NCI-H1930 (cell line): ENCODE measurements at regions not wholly inside any gene's neighbourhood (a gene's known extent, or its start where the extent isn't known, plus 50 kb on each side); places are given as distances from the start of the nearest gene placed in this dataset.

Experiments used
- DNase-seq, 2 experiments: peaks; one replicate each; lab custom pipeline; 2025; lab: John Stamatoyannopoulos, UW

DNA sequence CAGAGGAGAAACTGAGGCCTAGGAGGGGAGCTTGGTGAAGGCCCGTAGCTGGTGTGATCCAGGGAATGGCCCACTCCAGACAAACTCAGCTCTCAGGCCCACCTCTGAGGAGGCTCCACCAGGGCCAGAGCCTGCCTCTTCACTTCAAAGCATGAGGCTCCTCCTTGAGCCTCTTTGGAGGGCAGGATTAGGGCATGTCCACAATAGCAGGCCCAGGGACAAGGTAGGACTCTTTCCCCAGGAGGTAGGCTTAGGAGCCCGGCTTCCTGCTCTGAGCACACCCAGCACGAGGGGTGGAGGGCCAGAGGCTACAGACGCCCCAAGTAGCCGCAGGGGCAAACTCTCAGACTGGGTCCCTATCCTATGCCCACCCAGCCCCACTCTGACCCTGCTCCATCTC lies 164.6 kb upstream of the ZMIZ1 start:
- no peak for DNase-seq

DNA sequence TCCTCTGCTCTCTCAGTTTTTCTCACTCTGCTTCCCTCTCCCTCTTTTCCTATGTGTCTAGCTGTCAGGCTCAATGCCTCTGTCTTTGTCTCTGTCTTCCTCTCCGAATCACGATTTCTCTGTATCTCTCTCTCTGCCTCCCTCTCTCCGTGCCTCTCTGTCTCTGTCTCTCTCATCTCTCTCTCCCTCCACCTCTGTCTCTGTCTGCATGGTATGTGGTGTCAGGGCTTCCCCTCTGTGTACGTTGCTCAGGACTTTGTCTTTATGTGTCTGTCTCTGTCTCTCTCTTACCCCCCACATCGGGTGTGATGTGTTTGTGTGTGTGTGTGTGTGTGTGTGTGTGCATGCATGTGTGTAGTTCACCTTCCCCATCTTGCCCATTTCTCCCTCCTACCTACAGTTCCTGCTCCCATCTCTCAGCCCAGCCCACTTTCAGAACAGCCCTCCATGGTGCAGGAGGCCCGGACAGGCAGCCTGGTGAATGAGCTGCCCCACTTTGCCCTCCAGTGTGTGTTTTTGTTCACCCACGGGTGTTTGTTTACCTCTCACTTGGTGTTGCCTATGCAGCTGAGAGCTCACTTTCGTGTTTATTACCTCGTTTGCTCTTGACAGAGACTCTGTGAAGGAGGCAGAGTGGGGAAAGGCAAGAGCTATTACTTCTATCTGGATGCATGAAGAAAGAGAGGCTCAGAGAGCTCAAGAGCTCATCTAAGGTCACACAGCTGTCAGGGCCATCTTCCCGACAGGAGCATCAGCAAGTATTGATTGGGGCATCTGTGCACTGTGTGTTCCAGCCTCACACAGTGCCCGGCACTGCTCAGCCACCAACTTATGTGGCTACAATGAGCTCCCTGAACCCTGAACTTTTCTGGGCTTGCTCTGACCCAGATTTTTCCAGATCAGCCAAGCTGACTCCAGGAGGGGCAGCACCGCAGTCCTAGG lies 163.5 kb upstream of the ZMIZ1 start:
- no peak for DNase-seq

DNA sequence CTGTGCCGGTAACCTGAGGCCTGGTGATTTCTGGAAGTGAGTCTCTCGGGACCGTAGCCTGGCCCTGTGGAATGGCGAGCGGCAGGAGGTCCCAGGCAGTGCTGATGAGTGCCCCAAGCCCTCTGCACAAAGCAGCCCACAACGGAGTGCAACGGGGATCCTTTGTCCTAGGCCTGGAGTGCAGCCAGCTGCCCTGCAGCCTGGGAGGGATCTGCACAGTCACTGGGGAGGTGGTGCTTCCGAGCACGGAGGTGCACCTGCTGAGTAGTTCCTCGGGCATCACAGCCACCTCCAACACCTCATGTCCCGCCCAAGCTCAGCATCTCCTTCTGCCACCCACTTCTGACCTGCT lies 162.8 kb upstream of the ZMIZ1 start:
- DNase-seq, result no peak

DNA sequence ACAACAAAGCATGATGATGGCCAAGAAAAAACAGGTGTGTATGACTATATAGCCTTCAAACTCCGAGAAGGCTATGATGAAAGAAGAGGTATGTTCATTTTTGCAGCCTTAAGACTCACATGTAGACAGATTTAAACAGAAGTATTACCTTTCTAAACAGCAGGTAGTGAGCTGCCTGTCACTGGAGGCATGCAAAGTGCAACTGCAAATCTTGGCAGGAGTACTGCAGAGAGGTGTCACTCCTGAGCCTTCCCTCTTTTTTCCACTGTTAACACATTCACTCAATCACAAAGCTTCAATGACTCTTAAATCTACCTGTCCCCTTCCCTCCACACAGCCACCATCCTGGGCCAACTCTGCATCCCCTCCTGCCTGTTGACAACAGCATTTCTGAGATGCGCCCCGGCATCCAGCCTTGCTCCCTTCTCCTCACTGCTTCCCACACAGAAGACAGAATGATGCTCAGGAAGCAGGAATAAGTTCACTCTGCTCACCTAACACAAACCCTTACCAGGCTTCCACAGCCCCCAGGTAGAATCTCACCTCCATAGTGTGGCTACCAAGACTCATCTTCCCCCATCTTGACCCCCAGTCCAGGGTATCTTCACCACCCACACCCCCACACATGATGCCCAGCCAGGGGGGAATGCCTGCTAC lies 161.9 kb upstream of the ZMIZ1 start:
- no peak for DNase-seq

DNA sequence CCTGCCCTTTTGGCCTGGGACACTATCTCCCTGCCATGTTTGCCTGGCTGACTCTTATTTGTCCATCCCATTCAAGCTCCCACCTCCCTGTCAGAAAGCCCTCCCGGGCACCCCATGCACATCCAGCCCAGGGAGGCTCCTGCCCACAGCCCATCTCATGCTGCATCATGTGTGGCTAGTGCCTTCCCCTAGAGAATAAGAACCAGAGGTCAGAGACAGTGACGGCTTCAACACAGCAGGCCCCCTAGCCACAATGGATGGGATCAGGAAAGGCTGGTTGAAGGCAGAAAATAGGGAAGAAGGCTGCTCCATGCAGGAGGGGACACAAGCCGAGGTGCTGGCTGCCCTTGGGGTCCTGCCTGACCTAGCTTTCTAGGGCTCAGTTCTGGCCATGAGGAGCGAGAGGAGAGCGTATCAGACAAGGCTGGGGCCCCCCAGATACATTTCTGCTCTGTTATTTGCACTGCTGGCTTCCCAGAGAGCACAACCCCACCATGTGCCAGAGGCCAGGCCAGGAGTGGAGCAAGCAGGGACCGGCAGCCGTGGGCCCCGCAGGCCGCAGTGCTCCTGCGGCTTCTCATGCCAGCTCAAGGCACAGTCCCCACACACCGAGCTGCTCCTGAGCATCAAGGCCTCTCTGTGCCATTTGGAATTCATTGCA lies 161.1 kb upstream of the ZMIZ1 start:
- no peak for DNase-seq

DNA sequence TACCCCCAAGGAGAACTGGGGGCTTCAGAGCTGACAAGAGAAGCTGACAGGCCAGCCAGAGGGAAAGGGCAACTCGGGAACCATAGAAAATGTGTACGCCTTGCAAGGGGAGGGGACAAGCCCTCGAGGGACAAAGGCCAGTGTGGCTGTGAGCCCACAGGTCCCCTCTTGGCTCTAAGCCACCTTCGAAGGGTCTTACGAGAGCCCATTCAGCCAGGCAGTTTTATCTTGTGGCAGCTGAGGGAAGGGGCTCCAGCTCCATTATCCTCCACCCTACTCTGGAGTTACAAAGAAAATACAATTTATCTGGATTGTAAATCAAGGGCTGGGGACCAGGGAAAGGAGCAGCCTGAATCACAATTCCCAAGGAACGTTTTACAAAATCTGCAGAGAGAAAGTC lies 159.5 kb upstream of the ZMIZ1 start:
- no peak for DNase-seq

DNA sequence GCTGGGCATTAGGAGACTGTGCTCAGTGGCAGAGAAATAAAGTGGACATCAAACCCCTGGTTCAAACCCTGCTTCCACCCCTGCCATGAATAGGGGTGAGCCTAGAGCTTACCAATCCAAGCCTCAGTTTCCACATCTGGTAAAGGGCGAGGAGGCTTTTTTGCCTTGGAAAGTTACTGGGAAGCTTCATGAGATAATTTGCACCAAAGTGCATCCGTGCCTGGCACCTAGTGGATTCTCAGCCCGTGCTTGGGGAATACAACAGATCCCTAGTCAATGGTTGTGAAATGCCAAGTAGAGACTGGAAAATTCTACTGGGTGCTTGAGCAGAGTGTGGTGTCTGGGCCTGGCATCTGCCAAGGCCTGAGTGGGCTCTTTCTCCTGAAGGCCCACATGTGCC lies 158.7 kb upstream of the ZMIZ1 start:
- no peak for DNase-seq

DNA sequence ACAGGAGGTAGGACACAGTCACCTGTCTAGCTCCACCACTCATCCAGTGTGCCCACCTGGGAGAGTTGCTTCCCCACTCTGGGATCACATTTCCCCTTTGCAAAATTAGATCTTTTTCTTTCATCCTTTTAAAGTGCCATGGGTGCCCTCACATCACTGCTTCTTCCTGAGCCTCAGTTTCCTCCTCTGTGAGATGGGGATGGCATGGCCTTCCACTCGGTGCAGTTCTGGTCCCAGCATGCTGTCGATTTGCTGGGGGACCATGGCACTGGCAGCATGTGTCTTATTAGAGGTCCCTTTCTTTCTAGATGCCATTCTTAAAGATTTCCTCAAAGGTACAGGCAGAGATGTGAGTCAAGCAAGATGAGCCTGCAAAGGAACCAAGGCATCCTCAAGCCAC lies 158.3 kb upstream of the ZMIZ1 start:
- DNase-seq, result no peak

DNA sequence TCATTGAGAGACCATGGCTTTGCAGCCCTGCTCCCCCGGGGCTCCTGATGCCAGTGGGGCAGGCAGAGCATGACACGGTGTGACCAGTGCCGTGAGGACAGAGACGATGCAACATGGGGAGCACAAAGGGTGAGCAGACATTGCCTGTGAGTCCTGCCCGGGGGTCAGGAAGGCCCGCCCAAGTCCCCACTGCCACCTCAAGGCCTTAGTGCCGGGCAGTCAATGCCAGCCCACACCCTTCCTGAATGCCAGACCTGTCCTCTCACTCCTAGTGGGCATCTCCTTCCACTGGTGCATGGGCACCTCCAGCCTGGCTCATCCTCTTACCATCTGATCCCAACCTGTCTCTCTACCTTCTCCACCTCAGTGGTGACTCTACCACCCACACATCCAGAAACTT lies 157.9 kb upstream of the ZMIZ1 start:
- no peak for DNase-seq

DNA sequence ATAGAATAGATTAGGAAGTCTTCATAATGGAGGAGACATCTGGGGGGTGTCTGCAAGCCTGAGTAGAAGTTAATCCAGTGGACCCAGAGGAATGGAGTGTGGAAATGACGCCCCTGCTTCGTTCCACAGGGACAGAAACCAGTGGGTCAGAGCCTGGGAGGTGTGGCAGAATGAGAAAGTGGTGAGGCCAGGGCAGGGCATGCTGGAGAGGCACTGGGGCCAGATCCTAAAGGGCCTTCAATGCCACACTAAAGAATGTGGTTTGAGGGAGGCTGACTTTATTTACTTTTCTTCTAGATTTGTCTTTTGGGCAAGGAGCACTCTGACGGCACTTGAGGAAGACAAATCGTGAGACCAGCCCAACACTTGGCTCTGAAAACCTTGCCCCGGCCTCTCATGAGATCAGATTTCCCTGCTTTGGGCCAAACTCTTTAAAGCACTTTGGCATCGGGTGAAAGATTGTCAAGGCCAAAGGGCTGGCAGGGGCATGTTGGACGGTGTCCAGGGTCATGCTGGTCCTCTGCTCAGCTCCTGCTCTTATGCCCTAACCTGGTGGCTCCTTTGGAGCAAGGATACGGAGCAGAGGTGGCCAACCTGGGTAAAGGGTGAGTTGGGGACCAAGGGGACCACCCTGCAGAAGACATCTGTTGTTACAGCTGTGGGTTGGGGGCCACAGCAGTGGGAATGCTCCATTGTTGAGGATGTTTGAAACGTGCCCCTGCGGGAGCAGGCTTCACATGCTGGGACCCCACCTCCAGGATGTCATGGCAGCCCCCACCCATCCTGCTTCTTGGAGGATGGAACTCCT lies 157.0 kb upstream of the ZMIZ1 start:
- DNase-seq, result no peak

DNA sequence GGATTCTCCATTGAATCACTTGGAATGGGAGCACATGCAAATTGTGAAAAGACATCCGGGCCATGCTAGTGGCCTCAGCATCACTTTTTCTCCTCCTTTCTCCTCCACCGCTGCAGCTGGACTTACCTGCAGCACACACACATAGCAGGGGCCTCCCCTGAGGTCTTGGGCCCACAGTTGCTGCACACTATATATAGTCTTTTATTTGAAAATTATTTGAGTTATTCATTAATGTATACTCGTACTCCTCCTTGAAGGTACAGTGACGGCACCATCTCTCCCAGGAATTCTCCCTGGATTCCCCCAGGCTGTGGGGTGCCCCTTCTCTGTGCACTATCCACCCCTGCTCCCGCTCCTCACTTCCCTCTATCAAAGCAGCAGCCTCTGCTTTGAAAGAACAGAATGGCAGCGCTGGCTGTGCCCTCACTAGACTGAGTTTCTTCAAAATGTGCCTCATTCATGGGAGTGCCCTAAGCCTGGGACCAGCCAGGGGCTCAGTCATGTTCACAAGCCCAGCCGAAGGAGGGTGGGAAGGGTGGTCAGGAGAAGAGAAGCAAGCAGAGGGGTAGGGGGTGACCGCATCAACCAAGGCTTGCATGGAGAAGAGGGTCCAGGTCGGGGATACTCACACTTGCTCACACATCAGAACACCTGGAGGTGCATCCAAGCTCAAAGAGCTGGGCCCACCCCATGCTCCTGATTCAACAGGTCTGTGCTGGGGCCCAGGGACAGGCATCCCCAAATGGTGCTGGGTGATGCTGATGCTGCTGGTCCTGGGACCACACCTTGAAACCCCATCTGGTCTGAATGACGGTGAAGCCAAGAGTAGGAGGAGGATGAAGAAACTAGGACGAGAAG lies 156.2 kb upstream of the ZMIZ1 start:
- DNase-seq, result no peak

DNA sequence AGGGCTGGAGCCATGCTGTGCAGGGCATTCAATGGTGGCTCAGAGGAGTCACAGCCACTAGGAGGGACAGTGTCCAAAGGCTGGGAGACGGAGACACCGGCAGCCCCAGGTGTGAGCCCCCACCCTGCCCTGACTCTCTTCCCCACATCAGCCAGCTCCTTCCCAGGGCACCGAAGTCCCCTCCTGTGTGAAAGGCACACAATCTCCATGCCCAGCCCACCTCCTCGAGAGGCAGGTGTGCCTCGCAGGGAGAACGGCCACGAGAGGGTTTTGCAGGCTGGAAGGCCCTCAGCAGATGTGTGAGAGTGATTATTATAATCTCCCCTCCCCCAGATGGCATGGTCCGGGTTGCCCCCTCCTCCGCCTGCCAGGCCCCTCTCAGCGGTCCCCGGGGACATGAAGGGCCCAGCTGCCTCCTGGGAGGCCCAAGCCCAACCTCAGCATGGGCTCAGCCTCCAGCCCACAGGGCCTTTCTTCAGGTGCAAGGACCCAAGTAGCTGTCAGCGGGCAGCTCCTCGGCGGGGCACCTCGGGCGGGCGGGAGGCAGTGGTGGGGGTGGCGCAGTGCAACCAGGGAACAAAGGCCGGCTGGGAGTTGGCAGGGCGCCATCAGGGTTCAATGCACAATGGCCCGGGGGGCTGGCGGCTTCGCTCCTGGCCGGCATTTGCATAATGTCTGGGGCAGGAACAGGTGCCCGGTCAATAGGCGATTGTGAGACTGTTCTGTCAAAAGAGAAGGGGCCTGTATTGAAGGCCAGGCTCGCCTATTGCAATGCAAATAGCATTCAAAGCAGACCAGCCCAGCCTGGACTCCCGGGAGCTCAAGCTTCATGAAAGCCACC lies 155.3 kb upstream of the ZMIZ1 start:
- DNase-seq, result no peak

DNA sequence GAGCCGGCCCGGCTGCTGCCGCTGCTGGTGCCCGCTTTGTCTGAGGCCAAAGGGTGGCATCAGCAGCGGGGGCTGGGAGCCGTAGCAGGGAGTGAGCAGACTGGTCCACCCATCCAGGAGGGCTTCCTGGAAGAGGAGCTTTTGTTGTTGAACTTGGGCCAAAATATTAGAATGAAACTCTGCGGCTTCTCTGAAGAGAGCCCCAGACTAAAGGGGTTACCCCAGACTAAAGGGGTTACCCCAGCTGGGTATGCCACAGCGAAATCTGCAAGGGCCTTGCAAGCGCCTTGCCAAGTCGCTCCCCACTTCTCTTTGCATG lies 154.7 kb upstream of the ZMIZ1 start:
- no peak for DNase-seq

DNA sequence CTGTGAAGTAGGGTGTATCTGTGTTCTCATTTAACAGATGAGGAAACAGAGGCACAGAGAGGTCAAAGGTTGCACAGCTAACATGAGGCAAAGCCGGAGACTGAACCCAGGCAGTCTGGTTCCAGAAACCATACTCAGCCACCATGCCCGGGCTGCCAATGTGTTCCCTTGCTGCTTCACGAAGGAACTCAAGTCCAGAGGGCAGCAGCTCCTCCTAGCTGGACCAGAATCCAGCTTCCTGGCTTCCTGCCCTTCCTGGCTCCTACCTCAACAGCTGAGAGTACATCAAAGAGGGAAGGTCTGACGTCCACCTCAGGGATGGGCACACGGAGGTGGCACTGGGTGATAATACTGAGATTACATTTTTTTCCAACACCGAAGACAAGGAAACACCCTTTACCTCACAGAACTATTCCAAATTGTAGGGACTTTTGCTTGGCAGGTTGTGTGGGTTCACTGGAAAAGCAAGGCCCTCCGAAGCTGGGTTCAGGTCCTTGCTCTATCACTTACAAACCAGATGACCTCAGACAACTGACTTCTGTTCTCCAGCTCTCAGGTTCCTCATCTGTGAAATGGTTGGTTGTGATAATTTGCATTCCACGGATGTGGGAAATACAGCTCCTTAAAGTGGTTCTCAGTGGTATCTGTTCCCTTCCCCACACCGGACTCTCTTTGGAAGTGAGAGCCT lies 154.1 kb upstream of the ZMIZ1 start:
- DNase-seq, result no peak

DNA sequence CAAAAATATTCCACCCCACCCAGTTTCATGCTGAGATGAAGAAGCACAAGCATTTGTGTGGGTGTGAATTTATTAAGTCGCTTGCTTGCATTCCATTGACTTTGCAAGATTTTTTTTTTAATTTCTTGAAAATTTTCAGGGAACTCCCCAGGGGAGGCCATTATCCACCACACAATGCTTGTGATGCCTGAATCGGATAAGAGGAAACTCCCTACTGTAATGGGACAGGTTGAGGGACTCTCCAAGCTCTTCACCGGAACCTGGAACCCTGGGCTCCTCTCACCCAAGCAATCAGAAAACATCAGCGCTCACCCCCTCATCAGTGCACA lies 153.6 kb upstream of the ZMIZ1 start:
- DNase-seq, result no peak

DNA sequence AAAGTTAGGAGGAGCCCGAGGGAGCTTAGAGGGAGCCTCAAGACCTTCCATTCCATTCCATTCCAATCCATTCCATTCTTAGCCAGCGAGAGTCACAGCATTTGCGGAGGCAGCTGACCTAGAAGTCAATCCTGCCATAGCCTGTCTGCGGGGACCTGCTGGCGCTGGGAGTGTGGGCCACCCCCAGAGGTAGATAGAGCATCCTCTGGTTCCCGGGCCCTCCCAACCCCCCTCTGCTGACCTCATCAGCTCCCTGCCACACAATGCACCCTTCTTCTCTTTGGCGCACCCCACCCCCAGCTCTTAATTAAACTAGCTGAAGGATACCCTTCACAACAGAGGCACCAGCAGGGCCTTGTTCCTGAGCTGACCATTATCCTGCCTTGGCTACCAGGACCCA lies 152.5 kb upstream of the ZMIZ1 start:
- no peak for DNase-seq

DNA sequence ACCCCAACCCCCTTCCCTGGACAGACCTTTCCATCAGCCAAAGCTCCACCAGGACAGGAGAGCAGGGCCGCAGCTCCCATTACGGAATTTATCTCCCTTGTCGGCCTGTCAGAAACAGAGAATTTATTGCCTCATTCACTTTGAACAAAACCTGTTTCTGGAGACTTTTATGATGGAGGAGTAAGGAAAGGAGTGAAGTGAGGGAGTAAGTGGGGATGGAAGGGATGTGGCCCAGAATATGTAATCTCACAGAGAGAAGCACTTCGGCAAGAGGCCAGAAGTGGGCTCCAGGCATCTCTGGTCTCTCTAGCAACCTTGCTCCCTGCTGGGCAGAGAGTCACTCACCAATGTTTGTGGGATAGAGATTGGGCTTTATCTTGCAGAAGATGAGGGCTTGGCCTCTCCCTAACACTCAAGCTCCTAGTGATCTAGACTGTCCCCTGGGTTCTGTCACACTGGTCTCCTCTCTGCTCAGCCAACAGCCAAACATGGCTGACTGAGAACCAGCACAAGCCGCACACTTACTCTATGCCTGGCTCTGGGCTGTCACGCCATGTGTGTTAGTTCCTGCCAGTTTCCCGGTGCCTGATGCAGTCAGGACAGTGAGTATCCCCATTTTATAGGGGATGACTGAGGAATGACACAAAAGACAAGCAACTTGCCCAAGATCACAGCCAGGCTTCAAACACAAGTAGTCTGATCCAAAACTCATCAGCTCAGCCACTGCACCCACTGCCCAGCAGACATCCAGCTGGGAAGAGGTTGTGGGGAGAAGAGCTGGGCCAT lies 149.4 kb upstream of the ZMIZ1 start:
- no peak for DNase-seq

DNA sequence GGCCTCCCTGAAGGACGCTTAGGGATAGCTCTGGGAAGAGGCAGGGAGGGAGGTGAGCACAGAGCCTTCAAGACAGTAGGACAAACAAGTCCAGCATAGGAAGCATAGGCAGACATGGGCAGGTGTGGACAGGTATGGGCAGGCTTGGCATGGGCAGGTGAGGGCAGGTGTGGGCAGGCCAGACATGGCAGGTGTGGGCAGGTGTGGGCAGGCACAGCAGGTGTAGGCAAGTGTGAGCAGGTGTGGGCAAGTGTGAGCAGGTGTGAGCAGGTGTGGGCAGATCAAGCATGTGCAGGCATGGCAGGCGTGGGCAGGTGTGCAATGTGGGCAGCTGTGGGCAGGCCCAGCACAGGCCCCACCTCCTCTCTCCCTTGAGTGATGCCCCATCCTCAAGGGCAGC lies 148.8 kb upstream of the ZMIZ1 start:
- DNase-seq, result no peak

DNA sequence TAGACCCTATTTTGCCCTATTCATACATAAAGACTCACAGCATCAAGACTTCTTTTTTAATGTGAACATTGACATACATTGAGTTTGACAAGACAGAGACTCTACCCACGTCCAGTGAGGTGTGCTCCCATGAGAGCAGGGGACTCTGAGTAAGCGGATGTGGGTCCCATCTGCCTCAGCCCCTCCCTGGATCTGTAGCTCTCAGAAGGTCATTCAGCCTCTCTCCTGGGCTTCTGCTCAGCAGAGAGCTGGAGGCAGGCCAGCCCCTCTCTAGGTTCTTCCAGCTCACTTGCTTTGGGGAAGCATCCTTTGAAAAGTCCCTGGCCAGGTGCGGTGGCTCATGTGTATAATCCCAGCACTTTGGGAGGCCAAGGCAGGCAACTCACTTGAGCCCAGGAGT lies 146.9 kb upstream of the ZMIZ1 start:
- DNase-seq, result no peak
